Aorta (tissue), 5 donors: ENCODE measurements at regions not wholly inside any gene's neighbourhood (a gene's known extent, or its start where the extent isn't known, plus 50 kb on each side); places are given as distances from the start of the nearest gene placed in this dataset.
A peak's percentile ranks its signal among the peaks of the same experiment; 100 is the strongest.

Source experiments
- ATAC-seq: fragments of 200-7000 bp; cut with Tn5 transposase; one replicate; pipeline ENCODE4 v1.9.1; 2022; ENCODE audit warnings: moderate library complexity; ENCODE audit not compliant: low FRiP score
- DNase-seq, 2 donors: peaks; one replicate each; pipeline ENCODE4 v3.0.0-alpha.2; 2020
- H3K27ac ChIP-seq, 2 donors: one replicate each; pipeline ENCODE4 v1.5.1; 2013; ENCODE audit warnings: low read length in 2 of 2, mild to moderate bottlenecking in 2 of 2, moderate library complexity in 2 of 2, control low read depth in 1 of 2, inconsistent platforms in 1 of 2, low read depth in 1 of 2
- H3K27me3 ChIP-seq, 2 donors: one replicate each; pipeline ENCODE4 v1.6.1; 2013; ENCODE audit warnings: control low read depth in 1 of 2, low read length in 1 of 2, mild to moderate bottlenecking in 1 of 2, moderate library complexity in 1 of 2; ENCODE audit not compliant: insufficient read depth in 2 of 2, control insufficient read depth in 1 of 2
- H3K36me3 ChIP-seq, 2 donors: one replicate each; pipeline ENCODE4 v1.6.1; 2013; ENCODE audit warnings: control low read depth in 1 of 2, low read length in 1 of 2, mild to moderate bottlenecking in 1 of 2; ENCODE audit not compliant: insufficient read depth in 2 of 2, control insufficient read depth in 1 of 2
- H3K4me1 ChIP-seq, 2 donors: one replicate each; pipeline ENCODE4 v1.6.1; 2013; ENCODE audit warnings: low read length in 2 of 2, control low read depth in 1 of 2, mild to moderate bottlenecking in 1 of 2, moderate library complexity in 1 of 2; ENCODE audit not compliant: insufficient read depth in 2 of 2, control insufficient read depth in 1 of 2
- H3K4me3 ChIP-seq, 2 donors: one replicate each; pipeline ENCODE4 v1.5.1; 2013; ENCODE audit warnings: low read length in 2 of 2, control low read depth in 1 of 2, mild to moderate bottlenecking in 1 of 2
- H3K9me3 ChIP-seq: one replicate; pipeline ENCODE4 v1.6.1; 2013; ENCODE audit warnings: mild to moderate bottlenecking, low read length; ENCODE audit not compliant: control insufficient read depth
- WGBS, 2 donors: extraction: QIAGEN DNeasy Blood & Tissue Kit; methylation state at CpG; one replicate each; pipeline ENCODE4 v1.1.7; 2013; 5-methylcytosine and 5-hydroxymethylcytosine counted together
- intact Hi-C, 2 donors: fragments of 100-400 bp; cut with DNase I; formaldehyde crosslinking; loops; one replicate each; pipeline versions ENCODE4 v1.14.2 to v1.15.0; 2022
- donor health status: healthy with polysubstance abuse.
- donor health status: Bipolar disorder and iron deficiency.
- donor health status: DM: no; HTN: no; CAD: no.
- donor health status: DM: no; HTN: no; CAD: no.
- donor health status: DM: yes; HTN: yes; CAD: no.

GRCh38 chr11:71363721-71364120 lies 84.5 kb downstream of the DHCR7 start:
- no peaks in the 10 kb centered on the region for H3K4me1 ChIP-seq
- no peak for ATAC-seq

DNA sequence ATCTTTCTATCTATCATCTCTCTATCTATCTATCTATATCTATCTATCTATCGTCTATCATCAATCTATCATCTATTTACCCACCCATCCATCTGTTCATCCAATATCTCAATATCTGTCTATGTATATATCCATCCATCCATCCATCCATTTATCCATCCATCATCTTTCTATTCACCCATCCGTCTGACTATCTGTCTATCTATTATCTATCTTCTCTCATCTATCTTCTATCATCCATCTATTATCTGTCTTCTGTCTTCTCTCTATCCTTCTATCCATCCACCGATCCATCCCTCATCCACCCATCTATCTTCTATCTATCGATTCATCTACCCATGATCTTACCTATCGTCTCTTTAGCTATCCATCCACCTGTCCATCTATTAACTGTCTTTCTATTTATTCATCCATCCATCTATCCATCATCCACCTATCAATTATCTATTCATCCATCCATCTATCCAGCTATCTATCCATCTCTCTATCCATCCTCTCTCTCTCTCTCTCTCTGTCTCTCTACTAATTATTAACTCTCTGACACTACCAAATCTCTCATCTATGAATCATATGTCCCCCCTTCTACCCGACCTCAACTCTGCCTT lies 89.1 kb downstream of the DHCR7 start:
- Histone ChIP-seq H3K4me1 (no peaks in the 10 kb centered on the region), H3K27me3 (no peaks in the 10 kb centered on the region), H3K27ac (no peak overlapping the region), H3K36me3 (no peaks in the 10 kb centered on the region), H3K9me3 (peaks cover 1% of the 10 kb centered on the region), H3K4me3 (no peak overlapping the region)
- DNase-seq, result no peak
- WGBS, 2 donors, result 85 to 90% methylated on average over 6 of the region's 6 CpGs
- ATAC-seq, result no peak
- intact Hi-C loops, result no loop called here

More at GRCh38 chr11:71363721-71364120, 84.5 kb downstream of the DHCR7 start:
- 82 to 89% methylated on average over 4 of the region's 4 CpGs for whole genome bisulfite sequencing, 2 donors
- intact Hi-C loops, result no loop called here
- Histone ChIP-seq H3K9me3 (peaks cover 1% of the 10 kb centered on the region), H3K36me3 (no peaks in the 10 kb centered on the region), H3K27me3 (no peaks in the 10 kb centered on the region), H3K27ac (no peak overlapping the region), H3K4me3 (no peak overlapping the region)
- peak in 1 of 2 donors; percentile 62 for DNase-seq

DNA sequence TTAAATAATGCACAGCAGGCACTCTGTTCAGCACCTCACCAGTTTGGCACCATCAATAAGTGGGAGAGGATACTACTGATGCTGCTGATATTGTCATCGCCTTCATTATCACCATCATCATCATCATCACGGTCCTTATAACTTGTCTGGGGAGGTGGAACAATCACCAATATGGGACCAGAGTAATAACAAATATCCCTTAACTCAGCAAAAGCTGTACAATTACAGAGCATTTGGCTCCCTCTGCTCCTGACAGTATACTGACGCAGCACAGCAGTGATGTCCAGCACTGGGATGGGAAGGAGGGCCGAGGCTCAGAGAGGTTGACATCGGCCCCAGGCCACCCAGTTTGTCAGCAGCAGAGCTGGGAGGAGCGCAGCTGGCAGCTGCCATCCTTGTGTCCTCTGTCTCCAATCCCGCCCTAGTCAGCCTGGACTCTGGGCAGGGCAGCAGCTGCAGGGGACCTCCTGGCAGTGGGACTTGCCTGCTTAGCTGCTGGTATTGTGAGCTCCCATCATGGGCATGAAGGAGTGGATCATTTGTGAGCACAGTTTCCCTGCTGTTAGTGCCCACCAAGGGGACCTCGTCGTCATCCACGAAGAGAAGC lies 90.0 kb downstream of the DHCR7 start:
- peaks cover 1% of the 10 kb centered on the region for H3K9me3 ChIP-seq
- H3K36me3 ChIP-seq, result no peaks in the 10 kb centered on the region
- WGBS, 2 donors, result 78 to 79% methylated on average over 10 of the region's 10 CpGs
- H3K27me3 ChIP-seq, result no peaks in the 10 kb centered on the region
- DNase-seq (no peak), ATAC-seq (no peak)
- intact Hi-C loops, result no loop called here
- H3K4me3 ChIP-seq, result no peak overlapping the region
- H3K27ac ChIP-seq, result no peak overlapping the region
- no peaks in the 10 kb centered on the region for H3K4me1 ChIP-seq

- Histone ChIP-seq H3K27me3 (no peaks in the 10 kb centered on the region), H3K36me3 (no peaks in the 10 kb centered on the region), H3K4me3 (no peak overlapping the region), H3K27ac (no peak overlapping the region), H3K9me3 (peaks cover 1% of the 10 kb centered on the region), H3K4me1 (no peaks in the 10 kb centered on the region)
- 75 to 80% methylated on average over 9 of the region's 9 CpGs for WGBS, 2 donors
- ATAC-seq (no peak), DNase-seq (no peak)
- intact Hi-C loops, result no loop called here
Measured at GRCh38 chr11:71357414-71357813, 90.8 kb downstream of the DHCR7 start.

GRCh38 chr11:71356904-71357303 lies 91.3 kb downstream of the DHCR7 start:
- Histone ChIP-seq H3K4me3 (no peak overlapping the region), H3K27ac (no peak overlapping the region), H3K36me3 (no peaks in the 10 kb centered on the region), H3K27me3 (no peaks in the 10 kb centered on the region), H3K4me1 (no peaks in the 10 kb centered on the region), H3K9me3 (peaks cover 1% of the 10 kb centered on the region)
- 71 to 76% methylated on average over 6 of the region's 6 CpGs for WGBS, 2 donors
- intact Hi-C loops, result no loop called here
- no peak for ATAC-seq
- no peak for DNase-seq

- H3K27ac ChIP-seq, result no peak overlapping the region
- H3K9me3 ChIP-seq, result peaks cover 1% of the 10 kb centered on the region
- H3K4me3 ChIP-seq, result no peak overlapping the region
- no peaks in the 10 kb centered on the region for H3K4me1 ChIP-seq
- intact Hi-C loops, result no loop called here
- WGBS, 2 donors, result 88 to 89% methylated on average over 6 of the region's 6 CpGs
- DNase-seq (no peak), ATAC-seq (no peak)
- H3K36me3 ChIP-seq, result no peaks in the 10 kb centered on the region
- no peaks in the 10 kb centered on the region for H3K27me3 ChIP-seq
Measured at GRCh38 chr11:71356280-71356876, 91.8 kb downstream of the DHCR7 start.

DNA sequence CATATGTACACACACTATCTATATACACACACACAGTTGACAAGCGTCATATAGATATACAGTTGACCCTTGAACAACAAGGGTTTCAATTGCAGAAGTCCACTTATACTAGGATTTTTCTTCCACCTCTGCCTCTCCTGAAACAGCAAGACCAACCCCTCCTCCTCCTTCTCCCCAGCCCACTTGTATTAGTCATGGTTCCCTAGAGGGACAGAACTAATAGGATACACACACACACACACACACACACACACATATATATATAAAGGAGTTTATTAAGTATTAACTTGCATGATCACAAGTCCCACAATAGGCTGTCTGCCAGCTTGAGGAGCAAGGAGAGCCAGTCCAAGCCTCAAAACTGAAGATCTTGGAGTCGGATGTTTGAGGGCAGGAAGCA lies 92.9 kb downstream of the DHCR7 start:
- DNase-seq, result no peak
- H3K9me3 ChIP-seq, result peaks cover 1% of the 10 kb centered on the region
- WGBS, 2 donors, result 75 to 86% methylated on average over 2 of the region's 2 CpGs
- H3K36me3 ChIP-seq, result no peaks in the 10 kb centered on the region
- H3K4me1 ChIP-seq, result no peaks in the 10 kb centered on the region
- intact Hi-C loops, result no loop called here
- no peak overlapping the region for H3K4me3 ChIP-seq
- H3K27ac ChIP-seq, result no peak overlapping the region
- H3K27me3 ChIP-seq, result no peaks in the 10 kb centered on the region
- ATAC-seq, result no peak

DNA sequence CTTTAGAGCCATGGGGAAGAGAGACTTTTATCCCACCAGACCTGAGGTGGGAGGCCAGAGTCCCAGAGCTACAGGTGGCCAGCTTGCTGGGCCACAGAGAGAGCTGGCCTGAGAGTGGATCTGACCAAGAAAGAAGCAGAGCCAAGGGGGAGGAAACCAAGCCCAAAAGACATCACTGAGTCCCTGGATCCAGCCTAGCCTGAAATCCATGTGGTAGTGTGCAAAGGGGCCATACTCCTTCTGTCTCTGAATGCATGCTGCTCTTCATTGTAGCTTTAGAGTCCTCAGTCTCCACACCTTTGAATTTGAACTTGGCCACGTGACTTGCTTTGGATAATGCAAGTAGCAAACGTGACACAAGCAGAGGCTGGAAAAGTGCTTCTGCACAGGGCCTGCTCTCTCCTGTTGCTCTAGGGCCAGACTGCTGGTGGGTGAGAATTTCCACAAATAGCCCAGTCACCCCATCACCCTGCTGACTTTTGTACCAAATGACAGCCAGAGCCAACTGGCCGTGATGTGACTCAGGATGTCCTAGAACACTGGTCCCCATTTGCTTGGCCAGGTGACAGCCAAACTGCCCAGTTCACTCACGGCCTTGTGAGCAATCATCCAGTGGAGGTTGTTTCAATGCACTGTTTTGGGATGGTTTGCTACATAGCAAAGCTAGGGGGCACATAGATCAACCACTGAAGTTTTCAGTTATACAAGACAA lies 93.6 kb downstream of the DHCR7 start:
- no peak for ATAC-seq
- Histone ChIP-seq H3K4me1 (no peaks in the 10 kb centered on the region), H3K9me3 (peaks cover 1% of the 10 kb centered on the region), H3K36me3 (no peaks in the 10 kb centered on the region), H3K27ac (no peak overlapping the region), H3K4me3 (no peak overlapping the region), H3K27me3 (no peaks in the 10 kb centered on the region)
- 63 to 78% methylated on average over 4 of the region's 4 CpGs for WGBS, 2 donors
- intact Hi-C loops, result no loop called here
- DNase-seq, result no peak
